ENCODE measurements at regions not wholly inside any gene's neighbourhood (a gene's known extent, or its start where the extent isn't known, plus 50 kb on each side); places are given as distances from the start of the nearest gene placed in this dataset.

- DNase-seq (no peak), ATAC-seq (no peak)
- H3K27me3 ChIP-seq: no peaks in the 10 kb centered on the region
- 53 to 54% methylated on average over 4 of the region's 4 CpGs for WGBS, 2 donors
- H3K4me3 ChIP-seq: no peak overlapping the region
- H3K27ac ChIP-seq: peak overlapping the region in 8 of 10 donors; percentile 27 to 97 (median 55)
- peaks cover 21 to 100% (median 96%) of the 10 kb centered on the region in 9 donors for H3K4me1 ChIP-seq
- no peak for TF ChIP-seq CTCF (IDR thresholded peaks at IDR 0.05)
- no peaks in the 10 kb centered on the region for H3K9me3 ChIP-seq
- intact Hi-C loops (cut with DNase I): no loop called here
- peaks cover 0 to 5% (median 0%) of the 10 kb centered on the region in 9 donors for H3K36me3 ChIP-seq
Observed at GRCh38 chr1:201751872-201752271, 77.1 kb upstream of the IPO9 start.

- Histone ChIP-seq H3K4me1 (peaks cover 19 to 100% (median 96%) of the 10 kb centered on the region in 9 donors), H3K27me3 (no peaks in the 10 kb centered on the region), H3K9me3 (no peaks in the 10 kb centered on the region), H3K27ac (peak overlapping the region in 7 of 10 donors; percentile 27 to 97 (median 47)), H3K4me3 (no peak overlapping the region), H3K36me3 (peaks cover 0 to under 1% (median 0%) of the 10 kb centered on the region in 9 donors)
- intact Hi-C loops (cut with DNase I): no loop called here
- ATAC-seq: no peak
- DNase-seq: no peak
- 69 to 75% methylated on average over 2 of the region's 2 CpGs for WGBS, 2 donors
- no peak for TF ChIP-seq CTCF (IDR thresholded peaks at IDR 0.05)
Observed at GRCh38 chr1:201752333-201752732, 76.6 kb upstream of the IPO9 start.

- no peak overlapping the region for H3K4me3 ChIP-seq
- no peaks in the 10 kb centered on the region for H3K27me3 ChIP-seq
- peaks cover 13 to 100% (median 96%) of the 10 kb centered on the region in 9 donors for H3K4me1 ChIP-seq
- 31 to 36% methylated on average over 3 of the region's 3 CpGs for WGBS, 2 donors
- DNase-seq: no peak
- peak in 1 of 8 donors; percentile 35 for ATAC-seq
- no peaks in the 10 kb centered on the region for H3K36me3 ChIP-seq
- H3K27ac ChIP-seq: peak overlapping the region in 9 of 10 donors; percentile 27 to 97 (median 42)
- H3K9me3 ChIP-seq: no peaks in the 10 kb centered on the region
- intact Hi-C loops (cut with DNase I): no loop called here
- no peak for TF ChIP-seq CTCF (IDR thresholded peaks at IDR 0.05)
Observed at GRCh38 chr1:201753492-201753891, 75.5 kb upstream of the IPO9 start.

- no peaks in the 10 kb centered on the region for H3K27me3 ChIP-seq
- intact Hi-C loops (cut with DNase I): no loop called here
- H3K27ac ChIP-seq: peak overlapping the region in 9 of 10 donors; percentile 27 to 97 (median 42)
- H3K36me3 ChIP-seq: no peaks in the 10 kb centered on the region
- no peaks in the 10 kb centered on the region for H3K9me3 ChIP-seq
- ATAC-seq: peak in 7 of 8 donors; percentile 50 to 84 (median 59)
- 37 to 58% methylated on average over 4 of the region's 4 CpGs for WGBS, 2 donors
- no peak for TF ChIP-seq CTCF (IDR thresholded peaks at IDR 0.05)
- no peak overlapping the region for H3K4me3 ChIP-seq
- no peak for DNase-seq
- peaks cover 10 to 100% (median 97%) of the 10 kb centered on the region in 9 donors for H3K4me1 ChIP-seq
Observed at GRCh38 chr1:201754353-201754752, 74.6 kb upstream of the IPO9 start.

All from heart right ventricle (tissue), 16 donors.